Trophoblast cell (in vitro differentiated cells and primary cell): ENCODE measurements at regions not wholly inside any gene's neighbourhood (a gene's known extent, or its start where the extent isn't known, plus 50 kb on each side); places are given as distances from the start of the nearest gene placed in this dataset.

Source experiments
- DNase-seq, 2 donors: peaks; one replicate each; pipeline ENCODE4 v3.0.0-alpha.2; 2016
- H2AFZ ChIP-seq: 2 replicates; pipeline ENCODE4 v1.6.1; 2013; ENCODE audit warnings: low read length, moderate library complexity, mild to moderate bottlenecking; ENCODE audit not compliant: insufficient read depth, poor library complexity
- H2AK5ac ChIP-seq: 2 replicates; pipeline ENCODE4 v1.6.1; 2013; ENCODE audit warnings: mild to moderate bottlenecking, low read length
- H2BK120ac ChIP-seq: 2 replicates; pipeline ENCODE4 v1.6.1; 2013; ENCODE audit warnings: low read length, mild to moderate bottlenecking, moderate library complexity; ENCODE audit not compliant: insufficient read depth, poor library complexity
- H2BK12ac ChIP-seq: 2 replicates; pipeline ENCODE4 v1.6.1; 2013; ENCODE audit warnings: mild to moderate bottlenecking, low read length, moderate library complexity
- H2BK5ac ChIP-seq: 2 replicates; pipeline ENCODE4 v1.6.1; 2013; ENCODE audit warnings: low read length, low read depth, moderate library complexity, mild to moderate bottlenecking; ENCODE audit not compliant: poor library complexity
- H3K14ac ChIP-seq: 2 replicates; pipeline ENCODE4 v1.6.1; 2013; ENCODE audit warnings: mild to moderate bottlenecking, low read length
- H3K18ac ChIP-seq: 2 replicates; pipeline ENCODE4 v1.6.1; 2013; ENCODE audit warnings: mild to moderate bottlenecking, low read length
- H3K23ac ChIP-seq: 2 replicates; pipeline ENCODE4 v1.6.1; 2013; ENCODE audit warnings: low read length
- H3K27ac ChIP-seq: 2 replicates; pipeline ENCODE4 v1.5.1; 2013; ENCODE audit warnings: low read depth, mild to moderate bottlenecking, inconsistent platforms, low read length, moderate library complexity
- H3K27me3 ChIP-seq: 2 replicates; pipeline ENCODE4 v1.6.1; 2013; ENCODE audit warnings: inconsistent platforms, mild to moderate bottlenecking, low read length, moderate library complexity; ENCODE audit not compliant: insufficient read depth
- H3K36me3 ChIP-seq, 2 experiments: 1 replicate in 1 of 2; 2 replicates in 1 of 2; pipeline ENCODE4 v1.6.1; 2013; ENCODE audit warnings: low read length in 2 of 2, mild to moderate bottlenecking in 2 of 2, moderate library complexity in 1 of 2; ENCODE audit not compliant: insufficient read depth in 2 of 2, control insufficient read depth in 1 of 2
- H3K4ac ChIP-seq: 2 replicates; pipeline ENCODE4 v1.6.1; 2013; ENCODE audit warnings: low read depth, mild to moderate bottlenecking, low read length, moderate library complexity
- H3K4me1 ChIP-seq, 2 experiments: 1 replicate in 1 of 2; 2 replicates in 1 of 2; pipeline ENCODE4 v1.6.1; 2013; ENCODE audit warnings: low read length in 2 of 2, mild to moderate bottlenecking in 2 of 2, moderate library complexity in 1 of 2; ENCODE audit not compliant: insufficient read depth in 2 of 2, control insufficient read depth in 1 of 2
- H3K4me2 ChIP-seq: 2 replicates; pipeline ENCODE4 v1.6.1; 2013; ENCODE audit warnings: inconsistent platforms, mild to moderate bottlenecking, low read length, moderate library complexity
- H3K4me3 ChIP-seq: 2 replicates; pipeline ENCODE4 v1.5.1; 2013; ENCODE audit warnings: mild to moderate bottlenecking, low read depth, low read length, inconsistent platforms
- H3K79me1 ChIP-seq: one replicate; pipeline ENCODE4 v1.6.1; 2013; ENCODE audit warnings: low read length
- H3K79me2 ChIP-seq: 2 replicates; pipeline ENCODE4 v1.6.1; 2013; ENCODE audit warnings: low read length, mild to moderate bottlenecking; ENCODE audit not compliant: control insufficient read depth, insufficient read depth, poor library complexity
- H3K9ac ChIP-seq: 2 replicates; pipeline ENCODE4 v1.6.1; 2013; ENCODE audit warnings: mild to moderate bottlenecking, low read length
- H3K9me3 ChIP-seq: 2 replicates; pipeline ENCODE4 v1.6.1; 2013; ENCODE audit warnings: low read depth, mild to moderate bottlenecking, control low read depth, inconsistent platforms, low read length; ENCODE audit not compliant: insufficient read depth
- H4K12ac ChIP-seq: 2 replicates; pipeline ENCODE4 v1.6.1; 2013; ENCODE audit warnings: low read depth, mild to moderate bottlenecking, low read length, moderate library complexity
- H4K8ac ChIP-seq: 2 replicates; pipeline ENCODE4 v1.6.1; 2013; ENCODE audit warnings: low read depth, mild to moderate bottlenecking, low read length, moderate library complexity
- H4K91ac ChIP-seq: one replicate; pipeline ENCODE4 v1.6.1; 2013; ENCODE audit warnings: low read depth, mild to moderate bottlenecking, low read length, moderate library complexity
- WGBS: extraction: QIAGEN DNeasy Blood & Tissue Kit; methylation state at CpG from one replicate; pipeline ENCODE4 v1.1.7; 2013; ENCODE audit warnings: missing lambda C conversion rate; ENCODE audit not compliant: insufficient read length, insufficient coverage; ENCODE audit errors: extremely low coverage; 5-methylcytosine and 5-hydroxymethylcytosine counted together

DNA sequence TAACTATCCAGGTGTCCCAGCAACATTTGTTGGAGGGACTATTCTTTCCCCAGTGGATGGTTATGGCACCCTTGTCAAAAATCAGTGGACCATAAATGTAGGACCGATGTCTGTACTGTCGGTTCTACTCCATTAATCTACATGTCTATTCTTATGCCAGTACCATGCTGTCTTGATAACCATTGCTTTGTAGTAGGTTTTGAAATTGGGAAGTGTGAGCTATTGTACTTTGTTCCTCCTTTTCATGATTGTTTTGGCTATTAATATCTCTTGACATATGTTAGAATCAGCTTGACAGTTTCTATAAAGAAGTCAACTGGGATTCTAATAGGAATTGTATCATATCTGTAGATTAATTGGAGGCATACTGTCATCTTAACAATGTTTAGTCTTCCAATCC, 112.7 kb downstream of the HNRNPD start:
- Histone ChIP-seq H4K12ac (no peak overlapping the region), H4K91ac (no peak overlapping the region), H3K18ac (no peak overlapping the region), H3K14ac (no peak overlapping the region), H3K9me3 (no peaks in the 10 kb centered on the region), H3K4me3 (no peak overlapping the region), H4K8ac (no peak overlapping the region), H3K79me2 (no peaks in the 10 kb centered on the region), H2BK120ac (no peak overlapping the region), H3K23ac (no peak overlapping the region), H3K27ac (no peak overlapping the region), H3K36me3 (no peaks in the 10 kb centered on the region), H3K79me1 (no peaks in the 10 kb centered on the region), H3K9ac (no peak overlapping the region), H3K4me2 (no peak overlapping the region), H3K27me3 (no peaks in the 10 kb centered on the region), H2AK5ac (no peak overlapping the region), H3K4me1 (no peaks in the 10 kb centered on the region), H2BK12ac (no peak overlapping the region), H3K4ac (no peak overlapping the region), H2AFZ (no peak overlapping the region), H2BK5ac (no peak overlapping the region)
- no CpG with 5 or more reads among the region's 2 CpGs for WGBS
- no peak for DNase-seq

DNA sequence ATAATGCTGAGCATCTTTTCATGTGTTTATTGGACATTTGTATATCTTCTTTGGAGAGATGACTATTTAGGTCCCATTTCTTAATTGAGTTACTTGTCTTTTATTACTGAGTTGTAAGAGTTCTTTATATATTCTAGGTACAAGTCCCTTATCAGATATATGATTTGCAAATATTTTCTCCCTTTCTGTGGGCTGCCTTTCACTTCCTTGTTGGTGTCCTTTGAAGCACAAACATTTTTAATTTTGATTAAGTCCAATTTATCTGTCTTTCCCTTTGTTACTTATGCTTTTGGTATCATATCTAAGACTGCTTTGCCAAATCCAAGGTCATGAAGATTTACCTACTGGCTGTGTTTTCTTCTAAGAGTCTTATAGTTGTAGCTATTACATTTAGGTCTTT, 113.2 kb downstream of the HNRNPD start:
- H3K27ac ChIP-seq = no peak overlapping the region
- no peak for DNase-seq
- H3K9ac ChIP-seq = no peak overlapping the region
- no peak overlapping the region for H2BK120ac ChIP-seq
- H3K18ac ChIP-seq = no peak overlapping the region
- no peak overlapping the region for H4K8ac ChIP-seq
- no peak overlapping the region for H2BK5ac ChIP-seq
- no peaks in the 10 kb centered on the region for H3K27me3 ChIP-seq
- no peak overlapping the region for H4K91ac ChIP-seq
- no peak overlapping the region for H3K4me2 ChIP-seq
- no peaks in the 10 kb centered on the region for H3K36me3 ChIP-seq
- no peak overlapping the region for H2AK5ac ChIP-seq
- no peak overlapping the region for H3K23ac ChIP-seq
- H3K4me1 ChIP-seq = no peaks in the 10 kb centered on the region
- no peak overlapping the region for H3K4me3 ChIP-seq
- H3K9me3 ChIP-seq = no peaks in the 10 kb centered on the region
- H2BK12ac ChIP-seq = no peak overlapping the region
- H3K4ac ChIP-seq = no peak overlapping the region
- H3K79me1 ChIP-seq = no peaks in the 10 kb centered on the region
- H3K14ac ChIP-seq = no peak overlapping the region
- H2AFZ ChIP-seq = no peak overlapping the region
- H4K12ac ChIP-seq = no peak overlapping the region
- no peaks in the 10 kb centered on the region for H3K79me2 ChIP-seq

DNA sequence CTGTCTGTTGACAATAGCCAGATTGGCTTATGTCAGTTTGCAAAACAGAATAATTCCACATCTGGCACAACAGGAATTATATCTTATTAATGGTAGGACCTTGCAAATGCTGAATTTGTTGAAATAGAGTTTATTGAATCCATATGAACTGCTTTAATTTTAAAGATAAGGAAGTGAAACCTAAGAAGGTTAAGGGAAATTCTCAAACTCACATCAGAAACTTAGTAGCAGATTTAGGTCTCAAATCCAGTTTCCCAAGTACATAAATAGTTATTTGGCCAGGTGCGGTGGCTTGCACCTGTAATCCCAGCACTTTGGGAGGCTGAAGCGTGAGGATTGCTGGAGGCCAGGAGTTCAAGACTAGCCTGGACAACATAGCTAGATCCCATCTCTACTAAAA, 117.1 kb downstream of the HNRNPD start:
- Histone ChIP-seq H3K9me3 (no peaks in the 10 kb centered on the region), H3K27me3 (no peaks in the 10 kb centered on the region), H4K12ac (no peak overlapping the region), H3K4me3 (no peak overlapping the region), H3K79me1 (no peaks in the 10 kb centered on the region), H4K91ac (no peak overlapping the region), H3K4me2 (no peak overlapping the region), H2BK120ac (no peak overlapping the region), H3K4me1 (no peaks in the 10 kb centered on the region), H3K23ac (no peak overlapping the region), H2BK5ac (no peak overlapping the region), H3K18ac (no peak overlapping the region), H3K4ac (no peak overlapping the region), H4K8ac (no peak overlapping the region), H3K14ac (no peak overlapping the region), H2AK5ac (no peak overlapping the region), H2BK12ac (no peak overlapping the region), H3K79me2 (no peaks in the 10 kb centered on the region), H3K27ac (no peak overlapping the region), H3K36me3 (no peaks in the 10 kb centered on the region), H2AFZ (no peak overlapping the region), H3K9ac (no peak overlapping the region)
- WGBS = no CpG with 5 or more reads among the region's 2 CpGs
- no peak for DNase-seq

DNA sequence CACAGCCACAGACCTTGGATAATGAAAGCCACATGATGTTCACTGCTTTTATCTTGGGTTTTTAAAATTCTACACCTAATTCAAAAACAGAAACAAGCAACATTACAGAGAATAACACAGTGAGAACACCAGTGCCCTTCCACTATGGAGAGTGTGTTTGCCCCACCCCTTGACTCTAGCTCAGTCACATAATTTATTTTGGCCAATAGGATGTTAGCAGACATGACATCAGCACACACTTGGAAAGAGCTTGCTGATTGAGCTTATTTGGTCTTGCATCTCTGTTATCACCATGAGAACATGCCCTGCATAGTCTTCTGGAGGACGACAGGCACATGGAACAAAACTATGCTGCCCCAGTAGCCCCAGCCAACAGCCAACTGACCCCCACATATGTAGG, 118.1 kb downstream of the HNRNPD start:
- Histone ChIP-seq H3K9me3 (no peaks in the 10 kb centered on the region), H2BK5ac (no peak overlapping the region), H4K91ac (no peak overlapping the region), H2AK5ac (no peak overlapping the region), H3K23ac (no peak overlapping the region), H4K12ac (no peak overlapping the region), H4K8ac (no peak overlapping the region), H3K79me1 (no peaks in the 10 kb centered on the region), H3K4me1 (no peaks in the 10 kb centered on the region), H2BK120ac (no peak overlapping the region), H3K27ac (no peak overlapping the region), H3K9ac (no peak overlapping the region), H3K18ac (no peak overlapping the region), H2AFZ (no peak overlapping the region), H3K4me3 (no peak overlapping the region), H3K36me3 (no peaks in the 10 kb centered on the region), H3K4ac (no peak overlapping the region), H3K14ac (no peak overlapping the region), H3K79me2 (no peaks in the 10 kb centered on the region), H2BK12ac (no peak overlapping the region), H3K4me2 (no peak overlapping the region), H3K27me3 (no peaks in the 10 kb centered on the region)
- DNase-seq = no peak
- no CpG with 5 or more reads among the region's 1 CpG for WGBS
